CD14-positive monocyte (primary cell): ENCODE measurements at regions not wholly inside any gene's neighbourhood (a gene's known extent, or its start where the extent isn't known, plus 50 kb on each side); places are given as distances from the start of the nearest gene placed in this dataset.

ENCODE experiments used
- DNase-seq, 3 donors: peaks; one replicate each; pipeline ENCODE4 v3.0.0-alpha.2; 2011 to 2022
- H2AFZ ChIP-seq: 2 replicates; pipeline ENCODE4 v1.6.0; 2012; ENCODE audit warnings: mild to moderate bottlenecking, low read depth, low read length, inconsistent platforms; ENCODE audit not compliant: insufficient read depth, poor library complexity, severe bottlenecking
- H3K27ac ChIP-seq, 2 donors: 1 replicate in 1 of 2; 2 replicates in 1 of 2; pipeline ENCODE4 v1.5.1; 2012 to 2013; ENCODE audit warnings: low read length in 2 of 2, control low read depth in 1 of 2, inconsistent platforms in 1 of 2, low read depth in 1 of 2, mild to moderate bottlenecking in 1 of 2
- H3K27me3 ChIP-seq, 2 donors: one replicate each; pipeline versions ENCODE4 v1.6.0 to v1.6.1; 2011 to 2013; ENCODE audit warnings: low read length in 2 of 2; ENCODE audit not compliant: control insufficient read depth in 2 of 2, insufficient read depth in 2 of 2
- H3K36me3 ChIP-seq, 2 donors: replicated peaks in 1 of 2; 1 replicate in 1 of 2; 2 replicates in 1 of 2; pipeline versions ENCODE4 v1.5.1 to v1.6.1; 2012 to 2013; ENCODE audit warnings: low read length in 2 of 2, control low read depth in 1 of 2, inconsistent platforms in 1 of 2, mild to moderate bottlenecking in 1 of 2; ENCODE audit not compliant: insufficient read depth in 2 of 2, control insufficient read depth in 1 of 2
- H3K4me1 ChIP-seq, 2 donors: 1 replicate in 1 of 2; 2 replicates in 1 of 2; pipeline versions ENCODE4 v1.5.1 to v1.6.1; 2012 to 2013; ENCODE audit warnings: low read length in 2 of 2, control low read depth in 1 of 2, inconsistent platforms in 1 of 2, mild to moderate bottlenecking in 1 of 2, moderate library complexity in 1 of 2; ENCODE audit not compliant: insufficient read depth in 2 of 2, control insufficient read depth in 1 of 2
- H3K4me2 ChIP-seq: replicated peaks from 2 replicates; pipeline ENCODE3; 2012; ENCODE audit warnings: low read length, moderate library complexity, mild to moderate bottlenecking; ENCODE audit not compliant: poor library complexity, severe bottlenecking; ENCODE audit errors: extremely low read depth
- H3K4me3 ChIP-seq, 3 experiments: fragments of 200-600 bp in 1 of 3; sonication (generic) in 1 of 3; replicated peaks in 1 of 3; 1 replicate in 2 of 3; 2 replicates in 1 of 3; pipeline ENCODE4 v1.5.1; 2011 to 2013; ENCODE audit warnings: low read length in 3 of 3, mild to moderate bottlenecking in 3 of 3, control low read depth in 2 of 3, low read depth in 2 of 3, inconsistent platforms in 1 of 3, moderate library complexity in 1 of 3
- H3K79me2 ChIP-seq: 2 replicates; pipeline ENCODE4 v1.6.0; 2012; ENCODE audit warnings: mild to moderate bottlenecking, control low read depth, inconsistent platforms, low read length, moderate library complexity; ENCODE audit not compliant: insufficient read depth
- H3K9ac ChIP-seq: 2 replicates; pipeline ENCODE4 v1.6.0; 2017; ENCODE audit warnings: low read length, mild to moderate bottlenecking; ENCODE audit not compliant: insufficient read depth, poor library complexity, severe bottlenecking
- H3K9me3 ChIP-seq, 2 donors: replicated peaks in 1 of 2; 1 replicate in 1 of 2; 2 replicates in 1 of 2; pipeline versions ENCODE4 v1.5.1 to v1.6.1; 2012 to 2013; ENCODE audit warnings: low read length in 2 of 2, control low read depth in 1 of 2; ENCODE audit not compliant: control insufficient read depth in 1 of 2, insufficient read depth in 1 of 2
- H4K20me1 ChIP-seq: 2 replicates; pipeline ENCODE4 v1.6.0; 2012; ENCODE audit warnings: mild to moderate bottlenecking, low read length, control low read depth, moderate library complexity; ENCODE audit not compliant: insufficient read depth
- H3K27ac Mint-ChIP-seq, 7 donors: one replicate each; pipeline ENCODE4 v1.8.0; 2020; ENCODE audit warnings: mild to moderate bottlenecking in 7 of 7, mixed read lengths in 7 of 7, moderate library complexity in 6 of 7, inconsistent platforms in 2 of 7
- H3K27me3 Mint-ChIP-seq, 3 donors: one replicate each; pipeline ENCODE4 v1.8.0; 2021 to 2022; ENCODE audit warnings: low read depth in 3 of 3, mild to moderate bottlenecking in 3 of 3, mixed read lengths in 3 of 3, moderate library complexity in 3 of 3, inconsistent platforms in 1 of 3
- H3K36me3 Mint-ChIP-seq, 2 donors: one replicate each; pipeline ENCODE4 v1.8.0; 2020; ENCODE audit warnings: mixed read lengths in 2 of 2, inconsistent platforms in 1 of 2, mild to moderate bottlenecking in 1 of 2
- H3K4me1 Mint-ChIP-seq: one replicate; pipeline ENCODE4 v1.8.0; 2020; ENCODE audit warnings: mild to moderate bottlenecking, mixed read lengths
- H3K4me3 Mint-ChIP-seq, 2 donors: one replicate each; pipeline ENCODE4 v1.8.0; 2020; ENCODE audit warnings: mild to moderate bottlenecking in 2 of 2, mixed read lengths in 2 of 2, moderate library complexity in 1 of 2
- H3K9me3 Mint-ChIP-seq, 7 donors: one replicate each; pipeline ENCODE4 v1.8.0; 2020 to 2022; ENCODE audit warnings: mixed read lengths in 7 of 7, mild to moderate bottlenecking in 6 of 7, moderate library complexity in 6 of 7, inconsistent platforms in 2 of 7
- CTCF ChIP-seq: fragments of 200-600 bp; IDR thresholded peaks from one replicate; pipeline ENCODE4 v1.8.0; 2022; ENCODE audit warnings: antibody characterized with exemption, mild to moderate bottlenecking
- WGBS: methylation state at CpG from one replicate; pipeline ENCODE4 v1.1.5; 2013; ENCODE audit warnings: missing lambda C conversion rate; ENCODE audit not compliant: insufficient coverage; 5-methylcytosine and 5-hydroxymethylcytosine counted together
- intact Hi-C, 2 donors: fragments of 100-400 bp; cut with micrococcal nuclease; formaldehyde crosslinking; loops; one replicate each; pipeline versions ENCODE4 v1.15.0 to v1.15.1; 2023

- no peak overlapping the region for H3K27ac ChIP-seq
- no peak for DNase-seq
- H3K36me3 Mint-ChIP-seq, result no peaks in the 10 kb centered on the region
- no peaks in the 10 kb centered on the region for H3K9me3 ChIP-seq
- H3K27me3 Mint-ChIP-seq, result peaks cover 0 to 3% (median 3%) of the 10 kb centered on the region in 3 donors
- intact Hi-C loops, result no loop called here
- no peaks in the 10 kb centered on the region for H3K4me1 ChIP-seq
- no peak overlapping the region for H3K9ac ChIP-seq
- no peaks in the 10 kb centered on the region for H3K79me2 ChIP-seq
- H4K20me1 ChIP-seq, result no peaks in the 10 kb centered on the region
- H3K27ac Mint-ChIP-seq, result no peak overlapping the region
- TF ChIP-seq CTCF, result no peak
- H3K9me3 Mint-ChIP-seq, result peaks cover 0 to 8% (median 2%) of the 10 kb centered on the region in 7 donors
- no peak overlapping the region for H3K4me3 Mint-ChIP-seq
- H3K27me3 ChIP-seq, result no peaks in the 10 kb centered on the region
- no peak overlapping the region for H2AFZ ChIP-seq
- H3K36me3 ChIP-seq, result no peaks in the 10 kb centered on the region
- H3K4me1 Mint-ChIP-seq, result peaks cover 3% of the 10 kb centered on the region
- H3K4me2 ChIP-seq, result no peak overlapping the region
- 100% methylated on average over 1 of the region's 2 CpGs for WGBS
- H3K4me3 ChIP-seq, result no peak overlapping the region
These were observed 662.0 kb downstream of the SQOR start for GRCh38 chr15:46296797-46297196.

GRCh38 chr15:46297766-46298165 is 662.9 kb downstream of the SQOR start:
- TF ChIP-seq CTCF, result no peak
- no CpG with 5 or more reads among the region's 3 CpGs for WGBS
- Histone ChIP-seq H3K4me3 (no peak overlapping the region), H3K27me3 (no peaks in the 10 kb centered on the region), H3K9ac (no peak overlapping the region), H4K20me1 (no peaks in the 10 kb centered on the region), H3K79me2 (no peaks in the 10 kb centered on the region), H3K4me2 (no peak overlapping the region), H3K27ac (no peak overlapping the region), H3K4me1 (no peaks in the 10 kb centered on the region), H3K9me3 (no peaks in the 10 kb centered on the region), H2AFZ (no peak overlapping the region), H3K36me3 (no peaks in the 10 kb centered on the region)
- Mint-ChIP-seq H3K4me1 (peaks cover 3% of the 10 kb centered on the region), H3K9me3 (peaks cover 0 to 8% (median 2%) of the 10 kb centered on the region in 7 donors), H3K4me3 (peak overlapping the region in 1 of 2 donors; percentile 24), H3K27me3 (peaks cover 0 to 3% (median 3%) of the 10 kb centered on the region in 3 donors), H3K27ac (no peak overlapping the region), H3K36me3 (no peaks in the 10 kb centered on the region)
- no peak for DNase-seq
- intact Hi-C loops, result no loop called here
